ENCODE measurements at regions not wholly inside any gene's neighbourhood (a gene's known extent, or its start where the extent isn't known, plus 50 kb on each side); places are given as distances from the start of the nearest gene placed in this dataset.

GRCh38 chr15:91465696-91466095, 365.6 kb downstream of the SV2B start (continued):
- TF ChIP-seq YY1 (IDR thresholded peaks at IDR 0.05; ENCODE audit: extremely low read depth, insufficient replicate concordance, low read depth, low read length) (no peak), POLR2A (IDR thresholded peaks at IDR 0.05; ENCODE audit: borderline replicate concordance, extremely low read depth, insufficient read depth, insufficient read length) (no peak), ELF1 (IDR thresholded peaks at IDR 0.05; ENCODE audit: borderline replicate concordance, low read depth) (no peak), TCF7L2 (IDR thresholded peaks at IDR 0.05; ENCODE audit: borderline replicate concordance, extremely low read depth, insufficient read depth, insufficient read length) (no peak), EGR1 (IDR thresholded peaks at IDR 0.05; ENCODE audit: low read depth) (no peak), FOSL1 (IDR thresholded peaks at IDR 0.05; ENCODE audit: low read depth) (no peak), CEBPB (IDR thresholded peaks at IDR 0.05; ENCODE audit: low read depth) (no peak)

- no peak overlapping the region for H2AFZ ChIP-seq (ENCODE audit: low read depth, low read length, poor library complexity, severe bottlenecking)
- no peaks in the 10 kb centered on the region for H3K79me2 ChIP-seq (ENCODE audit: insufficient read depth, low read length)
- no peak for DNase-seq (ENCODE audit: low read depth, low spot score)
- ATAC-seq, result no peak
- no peak overlapping the region for H3K27ac ChIP-seq (ENCODE audit: low read depth, low read length)
- POLR2A ChIA-PET, result no interaction called here
- H3K36me3 ChIP-seq (ENCODE audit: control insufficient read depth in 1 of 2, insufficient read depth in 2 of 2, low read length in 2 of 2), result no peaks in the 10 kb centered on the region
- H3K27me3 ChIP-seq (ENCODE audit: insufficient read depth, low read length), result 0 out of 2 replicates have a peak, but pooled peaks cover 16% of the 10 kb centered on the region
- CTCF ChIA-PET, result no interaction called here
- no peak for TF ChIP-seq ATF3 (IDR thresholded peaks at IDR 0.05)
- TF ChIP-seq EZH2phosphoT487 (IDR thresholded peaks at IDR 0.05; ENCODE audit: borderline replicate concordance), result no peak
- no peak for TF ChIP-seq CEBPB (IDR thresholded peaks at IDR 0.05; ENCODE audit: low read depth)
- no peak for TF ChIP-seq TCF7L2 (IDR thresholded peaks at IDR 0.05; ENCODE audit: borderline replicate concordance, extremely low read depth, insufficient read depth, insufficient read length)
- TF ChIP-seq MAX (IDR thresholded peaks at IDR 0.05), result no peak
- no peak for TF ChIP-seq CTCF (IDR thresholded peaks at IDR 0.05 in 2 of 3, conservative IDR thresholded peaks at IDR 0.05 in 1 of 3; ENCODE audit: borderline replicate concordance in 1 of 3, insufficient read depth in 1 of 3, low read depth in 2 of 3, low read length in 2 of 3)
- no peak for TF ChIP-seq ZBTB33 (IDR thresholded peaks at IDR 0.05; ENCODE audit: extremely low read depth, insufficient replicate concordance, low read length)
- no peak for TF ChIP-seq YY1 (IDR thresholded peaks at IDR 0.05; ENCODE audit: extremely low read depth, insufficient replicate concordance, low read depth, low read length)
- no peak for TF ChIP-seq POLR2A (IDR thresholded peaks at IDR 0.05; ENCODE audit: borderline replicate concordance, extremely low read depth, insufficient read depth, insufficient read length)
- no peak for TF ChIP-seq SRF (IDR thresholded peaks at IDR 0.05; ENCODE audit: low read depth)
- no peak for TF ChIP-seq ELF1 (IDR thresholded peaks at IDR 0.05; ENCODE audit: borderline replicate concordance, low read depth)
- TF ChIP-seq EZH2 (IDR thresholded peaks at IDR 0.05), result no peak
- TF ChIP-seq SP1 (IDR thresholded peaks at IDR 0.05; ENCODE audit: low read depth), result no peak
- no peaks in the 10 kb centered on the region for H3K9me2 ChIP-seq (ENCODE audit: insufficient read depth)
- H4K20me1 ChIP-seq (ENCODE audit: insufficient read depth), result no peaks in the 10 kb centered on the region
- no peaks in the 10 kb centered on the region for H3K4me1 ChIP-seq (ENCODE audit: control insufficient read depth in 1 of 2, insufficient read depth in 2 of 2, low read length in 2 of 2)
- no TSS peak for BruUV-seq (replicated peaks)
- no peaks in the 10 kb centered on the region for H3K9me3 ChIP-seq (ENCODE audit: control insufficient read depth in 1 of 2, insufficient read depth in 1 of 2, low read depth in 1 of 2, low read length in 2 of 2)
- H3K4me2 ChIP-seq (ENCODE audit: low read length), result no peak overlapping the region
- intact Hi-C loops (cut with micrococcal nuclease), result no loop called here
- no peak overlapping the region for H3K9ac ChIP-seq (ENCODE audit: low read length)
- RAD21 ChIA-PET (ENCODE audit: low non-redundant PET in 1 of 2, low total read pairs in 2 of 2, uncharacterized antibody in 2 of 2, unreplicated experiment in 2 of 2), result interaction anchor here in 1 of 2 experiments (0.6 kb wide), 1 partner anchor 1329 kb away, joined by 3 read pairs; no protein-coding TSS in a partner anchor
- H3K4me3 ChIP-seq (replicated peaks in 1 of 2; ENCODE audit: low read depth in 1 of 2, low read length in 2 of 2), result no peak overlapping the region
Measured at GRCh38 chr15:91468871-91469580, 369.0 kb downstream of the SV2B start.

All from HCT116 (cell line).